Natural killer cell (primary cell): ENCODE measurements at regions not wholly inside any gene's neighbourhood (a gene's known extent, or its start where the extent isn't known, plus 50 kb on each side); places are given as distances from the start of the nearest gene placed in this dataset.

ENCODE experiments used
- ATAC-seq, 3 donors: fragments of 150-1000 bp in 2 of 3; fragments of 200-7000 bp in 1 of 3; cut with Tn5 transposase; 1 replicate in 1 of 3; 2 replicates in 2 of 3; pipeline ENCODE4 v1.10.0; 2021; ENCODE audit warnings: mild to moderate bottlenecking in 2 of 3, moderate library complexity in 2 of 3
- DNase-seq, 2 donors: peaks; one replicate each; pipeline versions ENCODE4 v3.0.0 to v3.0.0-alpha.2; 2013 to 2021; ENCODE audit warnings: mixed read lengths in 1 of 2
- H3K27ac ChIP-seq: one replicate; pipeline ENCODE4 v1.5.1; 2013; ENCODE audit warnings: mild to moderate bottlenecking, low read length
- H3K27me3 ChIP-seq: one replicate; pipeline ENCODE4 v1.6.1; 2013; ENCODE audit warnings: low read length; ENCODE audit not compliant: control insufficient read depth, insufficient read depth
- H3K36me3 ChIP-seq: one replicate; pipeline ENCODE4 v1.6.1; 2013; ENCODE audit warnings: low read length; ENCODE audit not compliant: control insufficient read depth, insufficient read depth
- H3K4me1 ChIP-seq: one replicate; pipeline ENCODE4 v1.6.1; 2013; ENCODE audit warnings: low read length; ENCODE audit not compliant: control insufficient read depth, insufficient read depth
- H3K4me3 ChIP-seq: one replicate; pipeline ENCODE4 v1.5.1; 2013; ENCODE audit warnings: low read length
- H3K9me3 ChIP-seq: one replicate; pipeline ENCODE4 v1.6.1; 2013; ENCODE audit warnings: low read length; ENCODE audit not compliant: control insufficient read depth, insufficient read depth
- H3K27ac Mint-ChIP-seq, 2 donors: one replicate each; pipeline ENCODE4 v1.8.0; 2022; ENCODE audit warnings: mild to moderate bottlenecking in 2 of 2, mixed read lengths in 2 of 2, moderate library complexity in 1 of 2
- H3K27me3 Mint-ChIP-seq, 2 donors: one replicate each; pipeline ENCODE4 v1.8.0; 2022; ENCODE audit warnings: low read depth in 2 of 2, mixed read lengths in 2 of 2
- H3K36me3 Mint-ChIP-seq: one replicate; pipeline ENCODE4 v1.8.0; 2022; ENCODE audit warnings: mixed read lengths
- H3K4me1 Mint-ChIP-seq, 2 donors: one replicate each; pipeline ENCODE4 v1.8.0; 2022; ENCODE audit warnings: mixed read lengths in 2 of 2
- H3K4me3 Mint-ChIP-seq: one replicate; pipeline ENCODE4 v1.8.0; 2022; ENCODE audit warnings: mild to moderate bottlenecking, moderate library complexity, mixed read lengths
- H3K9me3 Mint-ChIP-seq, 2 donors: one replicate each; pipeline ENCODE4 v1.8.0; 2022; ENCODE audit warnings: mixed read lengths in 2 of 2
- CTCF ChIP-seq: fragments of 200-600 bp; IDR thresholded peaks from one replicate; pipeline ENCODE4 v1.8.0; 2022; ENCODE audit warnings: antibody characterized with exemption
- WGBS: methylation state at CpG from one replicate; pipeline ENCODE4 v1.1.7; 2013; ENCODE audit warnings: missing lambda C conversion rate; ENCODE audit not compliant: insufficient coverage; 5-methylcytosine and 5-hydroxymethylcytosine counted together
- intact Hi-C: fragments of 100-400 bp; cut with micrococcal nuclease; formaldehyde crosslinking; loops from one replicate; pipeline ENCODE4 v1.14.2; 2022

- Mint-ChIP-seq H3K9me3 (peaks cover 8 to 17% of the 10 kb centered on the region in 2 donors), H3K27ac (no peak overlapping the region), H3K36me3 (no peaks in the 10 kb centered on the region), H3K4me1 (no peaks in the 10 kb centered on the region), H3K4me3 (no peak overlapping the region), H3K27me3 (no peaks in the 10 kb centered on the region)
- H3K27me3 ChIP-seq, result no peaks in the 10 kb centered on the region
- no peaks in the 10 kb centered on the region for H3K4me1 ChIP-seq
- no peak for TF ChIP-seq CTCF
- no peak overlapping the region for H3K27ac ChIP-seq
- intact Hi-C loops, result no loop called here
- no peak overlapping the region for H3K4me3 ChIP-seq
- no peak for DNase-seq
- H3K9me3 ChIP-seq, result peaks cover 6% of the 10 kb centered on the region
- no peak for ATAC-seq
- 81% methylated on average over 3 of the region's 3 CpGs for WGBS
- H3K36me3 ChIP-seq, result no peaks in the 10 kb centered on the region
These were observed 2360.6 kb downstream of the PCDH9 start for GRCh38 chr13:64869539-64869938.

- no peak for ATAC-seq
- Histone ChIP-seq H3K27ac (no peak overlapping the region), H3K4me3 (no peak overlapping the region), H3K36me3 (no peaks in the 10 kb centered on the region), H3K9me3 (peaks cover 6% of the 10 kb centered on the region), H3K4me1 (no peaks in the 10 kb centered on the region), H3K27me3 (no peaks in the 10 kb centered on the region)
- no peaks in the 10 kb centered on the region for H3K27me3 Mint-ChIP-seq
- no peaks in the 10 kb centered on the region for H3K36me3 Mint-ChIP-seq
- H3K4me3 Mint-ChIP-seq, result no peak overlapping the region
- DNase-seq, result no peak
- H3K27ac Mint-ChIP-seq, result no peak overlapping the region
- TF ChIP-seq CTCF, result no peak
- intact Hi-C loops, result no loop called here
- no peaks in the 10 kb centered on the region for H3K4me1 Mint-ChIP-seq
- H3K9me3 Mint-ChIP-seq, result peaks cover 5 to 14% of the 10 kb centered on the region in 2 donors
- WGBS, result 85% methylated on average over 2 of the region's 2 CpGs
These were observed 2362.3 kb downstream of the PCDH9 start for GRCh38 chr13:64867856-64868255.

GRCh38 chr13:64866331-64866730, 2363.8 kb downstream of the PCDH9 start:
- H3K4me3 ChIP-seq, result no peak overlapping the region
- Mint-ChIP-seq H3K4me1 (no peaks in the 10 kb centered on the region), H3K36me3 (no peaks in the 10 kb centered on the region), H3K27ac (no peak overlapping the region), H3K9me3 (peaks cover 4 to 16% of the 10 kb centered on the region in 2 donors), H3K4me3 (no peak overlapping the region), H3K27me3 (no peaks in the 10 kb centered on the region)
- no peak overlapping the region for H3K27ac ChIP-seq
- no peaks in the 10 kb centered on the region for H3K9me3 ChIP-seq
- DNase-seq, result no peak
- no peaks in the 10 kb centered on the region for H3K27me3 ChIP-seq
- H3K4me1 ChIP-seq, result no peaks in the 10 kb centered on the region
- intact Hi-C loops, result no loop called here
- no peaks in the 10 kb centered on the region for H3K36me3 ChIP-seq
- no peak for TF ChIP-seq CTCF
- no peak for ATAC-seq

- H3K4me3 Mint-ChIP-seq, result no peak overlapping the region
- H3K4me1 Mint-ChIP-seq, result no peaks in the 10 kb centered on the region
- ATAC-seq, result no peak
- H3K4me3 ChIP-seq, result no peak overlapping the region
- peaks cover 8 to 20% of the 10 kb centered on the region in 2 donors for H3K9me3 Mint-ChIP-seq
- no peaks in the 10 kb centered on the region for H3K4me1 ChIP-seq
- no peaks in the 10 kb centered on the region for H3K27me3 Mint-ChIP-seq
- H3K27ac ChIP-seq, result no peak overlapping the region
- H3K27me3 ChIP-seq, result no peaks in the 10 kb centered on the region
- H3K9me3 ChIP-seq, result no peaks in the 10 kb centered on the region
- intact Hi-C loops, result no loop called here
- H3K36me3 Mint-ChIP-seq, result no peaks in the 10 kb centered on the region
- DNase-seq, result no peak
- no peak overlapping the region for H3K27ac Mint-ChIP-seq
- no peaks in the 10 kb centered on the region for H3K36me3 ChIP-seq
- TF ChIP-seq CTCF, result no peak
These were observed 2374.6 kb downstream of the PCDH9 start for GRCh38 chr13:64855506-64855905.
